Peyer's patch (tissue), 4 donors: ENCODE measurements at regions not wholly inside any gene's neighbourhood (a gene's known extent, or its start where the extent isn't known, plus 50 kb on each side); places are given as distances from the start of the nearest gene placed in this dataset.
"Not testable (repeated sequence)": the region's sequence is repeated elsewhere in the genome, so short reads cannot be mapped to it uniquely, and the experiment has no call there.

Source experiments
- DNase-seq, 3 donors: peaks; one replicate each; pipeline ENCODE4 v3.0.0-alpha.2; 2017 to 2019
- H3K27ac ChIP-seq, 4 donors: fragments of 200-600 bp; sonication (generic); one replicate each; pipeline ENCODE4 v1.5.1; 2016 to 2019
- H3K27me3 ChIP-seq, 2 donors: fragments of 200-600 bp; sonication (generic); one replicate each; pipeline ENCODE4 v1.5.1; 2019
- H3K36me3 ChIP-seq, 3 donors: fragments of 200-600 bp; sonication (generic); one replicate each; pipeline ENCODE4 v1.5.1; 2016 to 2019
- H3K4me1 ChIP-seq, 4 donors: fragments of 200-600 bp; sonication (generic); one replicate each; pipeline ENCODE4 v1.5.1; 2016 to 2019
- H3K4me3 ChIP-seq, 4 donors: fragments of 200-600 bp; sonication (generic); 1 replicate in 3 of 4; 2 replicates in 1 of 4; pipeline ENCODE4 v1.5.1; 2016 to 2019; ENCODE audit warnings: mild to moderate bottlenecking in 1 of 4
- H3K9me3 ChIP-seq, 4 donors: fragments of 200-600 bp; sonication (generic); one replicate each; pipeline ENCODE4 v1.5.1; 2016 to 2019; ENCODE audit warnings: mild to moderate bottlenecking in 1 of 4
- CTCF ChIP-seq, 6 experiments: fragments of 450-650 bp in 4 of 6; fragments of 200-600 bp in 2 of 6; sonication (generic) in 1 of 6; IDR thresholded peaks; one replicate each; pipeline ENCODE4 v1.5.1; 2017 to 2019; ENCODE audit warnings: antibody characterized with exemption in 6 of 6, mild to moderate bottlenecking in 3 of 6, moderate library complexity in 1 of 6
- POLR2A ChIP-seq, 2 donors: fragments of 450-650 bp; IDR thresholded peaks; one replicate each; pipeline ENCODE4 v1.5.1; 2017; ENCODE audit warnings: antibody characterized with exemption in 2 of 2, mild to moderate bottlenecking in 2 of 2, moderate library complexity in 2 of 2

GRCh38 chr10:45135443-45136198 lies 134.9 kb downstream of the ZNF22 start:
- Histone ChIP-seq H3K4me1 (no peaks in the 10 kb centered on the region), H3K27me3 (no peaks in the 10 kb centered on the region), H3K36me3 (no peaks in the 10 kb centered on the region), H3K9me3 (no peaks in the 10 kb centered on the region), H3K27ac (no peak overlapping the region), H3K4me3 (no peak overlapping the region)
- no peak for TF ChIP-seq CTCF (IDR thresholded peaks at IDR 0.05)
- TF ChIP-seq POLR2A (IDR thresholded peaks at IDR 0.05) = no peak
- no peak for DNase-seq

GRCh38 chr10:45136256-45136655 lies 135.5 kb downstream of the ZNF22 start:
- Histone ChIP-seq H3K27ac (no peak overlapping the region), H3K4me3 (no peak overlapping the region), H3K27me3 (no peaks in the 10 kb centered on the region), H3K9me3 (no peaks in the 10 kb centered on the region), H3K36me3 (no peaks in the 10 kb centered on the region), H3K4me1 (no peaks in the 10 kb centered on the region)
- no peak for DNase-seq
- TF ChIP-seq CTCF (IDR thresholded peaks at IDR 0.05) (no peak), POLR2A (IDR thresholded peaks at IDR 0.05) (no peak)

GRCh38 chr10:45144326-45145070 lies 143.8 kb downstream of the ZNF22 start:
- no peak for DNase-seq
- Histone ChIP-seq H3K4me3 (no peak overlapping the region), H3K9me3 (no peaks in the 10 kb centered on the region), H3K36me3 (no peaks in the 10 kb centered on the region), H3K27me3 (no peaks in the 10 kb centered on the region), H3K4me1 (no peaks in the 10 kb centered on the region), H3K27ac (no peak overlapping the region)
- TF ChIP-seq CTCF (IDR thresholded peaks at IDR 0.05) = no peak
- TF ChIP-seq POLR2A (IDR thresholded peaks at IDR 0.05) = no peak

GRCh38 chr10:45145143-45145542 lies 144.4 kb downstream of the ZNF22 start:
- H3K36me3 ChIP-seq, DNase-seq, H3K4me1 ChIP-seq, H3K27ac ChIP-seq, H3K9me3 ChIP-seq, H3K4me3 ChIP-seq, H3K27me3 ChIP-seq: not testable (repeated sequence)

GRCh38 chr10:45147000-45147399 lies 146.3 kb downstream of the ZNF22 start:
- no peak overlapping the region for H3K4me3 ChIP-seq
- TF ChIP-seq POLR2A (IDR thresholded peaks at IDR 0.05) = no peak
- no peaks in the 10 kb centered on the region for H3K9me3 ChIP-seq
- no peaks in the 10 kb centered on the region for H3K4me1 ChIP-seq
- DNase-seq = no peak
- H3K27ac ChIP-seq = no peak overlapping the region
- no peaks in the 10 kb centered on the region for H3K27me3 ChIP-seq
- H3K36me3 ChIP-seq = no peaks in the 10 kb centered on the region

- H3K9me3 ChIP-seq = no peaks in the 10 kb centered on the region
- H3K36me3 ChIP-seq = no peaks in the 10 kb centered on the region
- H3K27me3 ChIP-seq = no peaks in the 10 kb centered on the region
- H3K4me3 ChIP-seq = no peak overlapping the region
- no peak overlapping the region for H3K27ac ChIP-seq
- no peaks in the 10 kb centered on the region for H3K4me1 ChIP-seq
- DNase-seq = no peak
- no peak for TF ChIP-seq POLR2A (IDR thresholded peaks at IDR 0.05)
Measured at GRCh38 chr10:45150997-45151396, 150.3 kb downstream of the ZNF22 start.

GRCh38 chr10:45151467-45152214 lies 150.9 kb downstream of the ZNF22 start:
- TF ChIP-seq POLR2A (IDR thresholded peaks at IDR 0.05) (no peak), CTCF (IDR thresholded peaks at IDR 0.05) (no peak)
- no peak overlapping the region for H3K27ac ChIP-seq
- no peaks in the 10 kb centered on the region for H3K36me3 ChIP-seq
- H3K9me3 ChIP-seq = no peaks in the 10 kb centered on the region
- H3K27me3 ChIP-seq = no peaks in the 10 kb centered on the region
- no peaks in the 10 kb centered on the region for H3K4me1 ChIP-seq
- no peak for DNase-seq
- H3K4me3 ChIP-seq = no peak overlapping the region
